ENCODE measurements at regions not wholly inside any gene's neighbourhood (a gene's known extent, or its start where the extent isn't known, plus 50 kb on each side); places are given as distances from the start of the nearest gene placed in this dataset.
A peak's percentile ranks its signal among the peaks of the same experiment; 100 is the strongest.
"Not testable (repeated sequence)": the region's sequence is repeated elsewhere in the genome, so short reads cannot be mapped to it uniquely, and the experiment has no call there.

DNA sequence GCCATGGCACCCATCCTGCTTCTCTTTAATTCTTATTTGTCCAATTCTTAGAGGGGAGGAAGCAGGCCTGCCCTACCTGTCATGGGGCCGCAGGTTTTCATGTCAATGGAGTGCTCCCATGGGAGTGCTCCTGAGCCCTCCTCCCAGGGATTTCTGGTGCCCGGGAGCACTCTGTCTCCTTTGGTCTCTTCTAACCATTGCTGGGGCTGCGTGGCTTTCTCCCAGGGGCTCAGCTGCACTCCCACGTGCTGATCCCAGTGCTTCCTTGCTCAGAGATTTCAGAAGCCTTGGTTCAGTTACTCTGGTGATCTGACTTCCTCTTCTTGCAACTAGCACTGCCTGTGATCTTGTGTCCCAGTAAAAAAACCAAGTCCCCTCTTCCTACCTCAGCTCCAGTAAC is 68.0 kb upstream of the ARL8B start (continued):
- TF ChIP-seq, protein P1, sequence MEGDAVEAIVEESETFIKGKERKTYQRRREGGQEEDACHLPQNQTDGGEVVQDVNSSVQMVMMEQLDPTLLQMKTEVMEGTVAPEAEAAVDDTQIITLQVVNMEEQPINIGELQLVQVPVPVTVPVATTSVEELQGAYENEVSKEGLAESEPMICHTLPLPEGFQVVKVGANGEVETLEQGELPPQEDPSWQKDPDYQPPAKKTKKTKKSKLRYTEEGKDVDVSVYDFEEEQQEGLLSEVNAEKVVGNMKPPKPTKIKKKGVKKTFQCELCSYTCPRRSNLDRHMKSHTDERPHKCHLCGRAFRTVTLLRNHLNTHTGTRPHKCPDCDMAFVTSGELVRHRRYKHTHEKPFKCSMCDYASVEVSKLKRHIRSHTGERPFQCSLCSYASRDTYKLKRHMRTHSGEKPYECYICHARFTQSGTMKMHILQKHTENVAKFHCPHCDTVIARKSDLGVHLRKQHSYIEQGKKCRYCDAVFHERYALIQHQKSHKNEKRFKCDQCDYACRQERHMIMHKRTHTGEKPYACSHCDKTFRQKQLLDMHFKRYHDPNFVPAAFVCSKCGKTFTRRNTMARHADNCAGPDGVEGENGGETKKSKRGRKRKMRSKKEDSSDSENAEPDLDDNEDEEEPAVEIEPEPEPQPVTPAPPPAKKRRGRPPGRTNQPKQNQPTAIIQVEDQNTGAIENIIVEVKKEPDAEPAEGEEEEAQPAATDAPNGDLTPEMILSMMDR (conservative IDR thresholded peaks at IDR 0.05; ENCODE audit: low read depth, low read length): no peak
- TF ChIP-seq MAFK (IDR thresholded peaks at IDR 0.05; ENCODE audit: low read depth, low read length): no peak
- no peak for TF ChIP-seq FOS (IDR thresholded peaks at IDR 0.05; ENCODE audit: low read depth, low read length)
- TF ChIP-seq RFX5 (IDR thresholded peaks at IDR 0.05; ENCODE audit: low read depth, low read length): no peak
- TF ChIP-seq NFE2L2 (IDR thresholded peaks at IDR 0.05; ENCODE audit: low read depth, low read length): no peak

DNA sequence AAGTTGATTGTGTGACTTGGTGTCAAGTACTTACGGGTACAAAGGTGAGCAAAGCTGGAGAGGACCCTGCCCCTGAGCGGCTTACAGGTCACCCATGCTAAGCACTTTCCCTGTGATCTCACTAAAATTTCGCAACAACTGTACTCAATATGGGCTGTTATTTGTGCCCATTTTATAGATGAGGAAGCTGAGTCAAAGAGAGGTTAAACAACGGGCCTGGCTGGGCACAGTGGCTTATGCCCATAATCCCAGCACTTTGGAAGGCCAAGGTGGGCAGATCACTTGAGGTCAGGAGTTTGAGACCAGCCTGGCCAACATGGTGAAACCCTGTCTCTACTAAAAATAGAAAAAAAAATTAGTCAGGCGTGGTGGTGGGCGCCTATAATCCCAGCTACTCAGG is 67.5 kb upstream of the ARL8B start:
- dilution Hi-C loops (cut with HindIII; ENCODE audit: low sequenced_read_pairs, unreplicated experiment): not testable (repeated sequence)
- in situ Hi-C loops (cut with MboI; ENCODE audit: low sequenced_read_pairs): loop anchor here (5.0 to 25.0 kb wide), 2 partner anchors 337 to 742 kb away; partner anchors contain the start of gene SETMAR

More for the DNA sequence above, 67.5 kb upstream of the ARL8B start:
- 0 out of 2 replicates have a peak overlapping the region, but pooled peaks have one; percentile 8 for H2AK5ac ChIP-seq (ENCODE audit: low read depth, low read length)
- intact Hi-C loops (cut with micrococcal nuclease): loop anchor here (10.0 kb wide), 1 partner anchor 700 kb away; no protein-coding TSS in a partner anchor
- ATAC-seq (ENCODE audit: low read depth); H3K4me3 ChIP-seq (ENCODE audit: insufficient read depth, low read depth, low read length); H4K20me1 ChIP-seq (ENCODE audit: insufficient read depth, low read length); H2BK5ac ChIP-seq (ENCODE audit: low read depth, low read length, poor library complexity, severe bottlenecking); H3K18ac ChIP-seq (ENCODE audit: low read depth, low read length); H4K91ac ChIP-seq (ENCODE audit: insufficient read depth, low read depth, low read length); CTCF ChIA-PET; H3K23ac ChIP-seq (ENCODE audit: low read depth, low read length); POLR2A ChIA-PET (ENCODE audit: unreplicated experiment); H3K14ac ChIP-seq (replicated peaks; ENCODE audit: low read depth, low read length); H2AFZ ChIP-seq (replicated peaks; ENCODE audit: low read length, poor library complexity); H3K56ac ChIP-seq (ENCODE audit: extremely low read depth, insufficient read depth, low read length); H3K36me3 ChIP-seq (ENCODE audit: control insufficient read depth, insufficient read depth, low read length); H2BK15ac ChIP-seq (ENCODE audit: low read depth, low read length); H2BK20ac ChIP-seq (ENCODE audit: low read depth, low read length); H3K4me2 ChIP-seq (ENCODE audit: low read depth, low read length); H3K4me1 ChIP-seq (ENCODE audit: control insufficient read depth, insufficient read depth, low read length); DNase-seq; H3K27me3 ChIP-seq (ENCODE audit: control insufficient read depth, insufficient read depth, low read length); H2BK120ac ChIP-seq (ENCODE audit: low read depth, low read length); H4K8ac ChIP-seq (ENCODE audit: low read depth in 2 of 2, low read length in 2 of 2); H3K9ac ChIP-seq (ENCODE audit: low read depth, low read length); H3K27ac ChIP-seq (ENCODE audit: insufficient read depth, low read length); H3K9me3 ChIP-seq (ENCODE audit: control insufficient read depth, insufficient read depth, low read length); BruUV-seq (replicated peaks); H3K4ac ChIP-seq (ENCODE audit: low read depth, low read length); H3K79me1 ChIP-seq (ENCODE audit: low read depth in 1 of 2, low read length in 2 of 2); H2AK9ac ChIP-seq (replicated peaks; ENCODE audit: low read depth, low read length, poor library complexity); H4K5ac ChIP-seq (ENCODE audit: low read depth, low read length); H3K9me1 ChIP-seq (ENCODE audit: insufficient read depth, low read length): not testable (repeated sequence)
- 100% methylated on average over 1 of the region's 6 CpGs; no CpG with 5 or more reads in 1 of the 2 experiments for WGBS, 2 experiments (ENCODE audit: extremely low coverage in 2 of 2, insufficient read length in 1 of 2)
